ENCODE measurements at regions not wholly inside any gene's neighbourhood (a gene's known extent, or its start where the extent isn't known, plus 50 kb on each side); places are given as distances from the start of the nearest gene placed in this dataset.

- no peak for DNase-seq (ENCODE audit: low spot score)
- H3K4me3 Mint-ChIP-seq = no peak overlapping the region
Observed at GRCh38 chr17:79680318-79680695, 50.4 kb upstream of the ENPP7 start.

GRCh38 chr17:79679631-79680317, 51.0 kb upstream of the ENPP7 start:
- Mint-ChIP-seq H3K36me3 (no peaks in the 10 kb centered on the region), H3K9me3 (no peaks in the 10 kb centered on the region), H3K4me1 (ENCODE audit: low read depth in 2 of 2) (no peaks in the 10 kb centered on the region), H3K4me3 (no peak overlapping the region), H3K27ac (no peak overlapping the region), H3K27me3 (peaks cover 13% of the 10 kb centered on the region in 2 donors)
- no peak for ATAC-seq
- no peak for DNase-seq (ENCODE audit: low spot score)

More at GRCh38 chr17:79680318-79680695, 50.4 kb upstream of the ENPP7 start:
- ATAC-seq = no peak
- no peaks in the 10 kb centered on the region for H3K9me3 Mint-ChIP-seq
- H3K4me1 Mint-ChIP-seq (ENCODE audit: low read depth in 2 of 2) = no peaks in the 10 kb centered on the region
- H3K27ac Mint-ChIP-seq = no peak overlapping the region
- peaks cover 13% of the 10 kb centered on the region in 2 donors for H3K27me3 Mint-ChIP-seq
- no peaks in the 10 kb centered on the region for H3K36me3 Mint-ChIP-seq

- no peak for DNase-seq (ENCODE audit: low spot score)
- peaks cover 11 to 14% of the 10 kb centered on the region in 2 donors for H3K27me3 Mint-ChIP-seq
- H3K36me3 Mint-ChIP-seq = peaks cover 2% of the 10 kb centered on the region
- no peak overlapping the region for H3K4me3 Mint-ChIP-seq
- H3K4me1 Mint-ChIP-seq (ENCODE audit: low read depth in 2 of 2) = no peaks in the 10 kb centered on the region
- no peak for ATAC-seq
- no peak overlapping the region for H3K27ac Mint-ChIP-seq
- H3K9me3 Mint-ChIP-seq = peaks cover 1% of the 10 kb centered on the region
Observed at GRCh38 chr17:79678736-79679255, 51.9 kb upstream of the ENPP7 start.

DNA sequence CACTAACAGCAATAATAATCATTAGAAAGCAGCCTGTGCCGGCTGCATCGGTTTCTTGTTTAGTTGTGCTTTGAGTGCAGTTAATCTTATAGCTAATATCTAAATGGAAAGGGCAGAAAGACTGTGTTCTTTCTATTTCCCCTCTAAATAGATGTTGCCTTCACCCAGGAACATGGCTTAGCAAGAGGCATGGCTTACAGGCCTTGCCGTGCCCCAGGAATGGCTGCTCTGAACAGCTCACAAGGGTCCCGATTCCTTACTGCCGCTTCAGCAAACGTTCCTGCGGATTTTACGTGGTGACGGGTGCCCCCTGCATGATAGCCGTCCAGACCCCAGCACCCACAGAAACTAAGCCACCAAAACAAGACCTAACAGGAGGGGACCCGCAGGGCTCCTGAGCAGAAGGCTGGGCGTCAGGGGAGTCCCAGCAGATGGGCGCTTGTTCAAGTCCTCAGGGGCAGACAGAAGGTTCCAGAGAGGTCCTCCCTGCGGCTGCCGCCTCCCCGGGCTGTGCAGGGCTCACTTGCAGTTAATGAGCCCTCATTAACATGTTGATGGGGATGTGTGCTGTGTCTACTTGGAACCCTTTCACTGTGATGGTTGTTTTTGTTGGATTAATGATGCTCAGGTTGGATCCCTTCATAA, 52.5 kb upstream of the ENPP7 start:
- no peak overlapping the region for H3K27ac Mint-ChIP-seq
- no peaks in the 10 kb centered on the region for H3K4me1 Mint-ChIP-seq (ENCODE audit: low read depth in 2 of 2)
- H3K27me3 Mint-ChIP-seq = peaks cover 14 to 18% of the 10 kb centered on the region in 2 donors

GRCh38 chr17:79677646-79678045, 53.1 kb upstream of the ENPP7 start:
- no peak for DNase-seq (ENCODE audit: low spot score)
- H3K27me3 Mint-ChIP-seq = peaks cover 15 to 19% of the 10 kb centered on the region in 2 donors
- peaks cover 6% of the 10 kb centered on the region for H3K9me3 Mint-ChIP-seq
- H3K36me3 Mint-ChIP-seq = peaks cover 11% of the 10 kb centered on the region
- no peaks in the 10 kb centered on the region for H3K4me1 Mint-ChIP-seq (ENCODE audit: low read depth in 2 of 2)
- no peak overlapping the region for H3K4me3 Mint-ChIP-seq
- ATAC-seq = peak in 1 of 2 donors; percentile 4
- no peak overlapping the region for H3K27ac Mint-ChIP-seq

More for the DNA sequence above, 52.5 kb upstream of the ENPP7 start:
- DNase-seq (ENCODE audit: low spot score) = no peak
- no peak for ATAC-seq
- Mint-ChIP-seq H3K9me3 (peaks cover 6% of the 10 kb centered on the region), H3K4me3 (no peak overlapping the region), H3K36me3 (peaks cover 8% of the 10 kb centered on the region)

DNA sequence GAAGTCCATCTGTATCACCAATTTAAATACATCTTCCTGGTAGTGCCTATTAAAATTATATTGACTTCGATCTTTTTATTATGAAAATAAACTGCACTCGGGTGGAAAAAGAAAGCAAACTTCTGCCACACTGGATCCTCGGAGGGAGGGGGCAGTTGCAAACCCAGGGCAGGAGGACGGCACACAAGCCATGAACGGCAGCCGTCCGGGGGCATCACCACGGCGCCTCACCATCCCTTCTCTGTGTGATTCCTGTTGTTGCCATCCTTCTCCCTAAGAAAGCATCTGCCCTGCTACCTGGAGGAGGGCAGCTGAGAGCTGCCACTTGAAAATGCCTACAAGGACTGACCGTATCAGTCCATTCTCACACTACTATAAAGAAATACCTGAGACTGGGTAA, 53.9 kb upstream of the ENPP7 start:
- Mint-ChIP-seq H3K27ac (no peak overlapping the region), H3K4me1 (ENCODE audit: low read depth in 2 of 2) (no peaks in the 10 kb centered on the region), H3K27me3 (peaks cover 17 to 20% of the 10 kb centered on the region in 2 donors), H3K36me3 (peaks cover 11% of the 10 kb centered on the region), H3K9me3 (peaks cover 6% of the 10 kb centered on the region), H3K4me3 (no peak overlapping the region)
- ATAC-seq = no peak
- no peak for DNase-seq (ENCODE audit: low spot score)

GRCh38 chr17:79675413-79675725, 55.4 kb upstream of the ENPP7 start:
- Mint-ChIP-seq H3K9me3 (peaks cover 6% of the 10 kb centered on the region), H3K27me3 (peaks cover 15 to 24% of the 10 kb centered on the region in 2 donors), H3K27ac (no peak overlapping the region), H3K4me1 (ENCODE audit: low read depth in 2 of 2) (no peaks in the 10 kb centered on the region), H3K36me3 (peaks cover 11% of the 10 kb centered on the region), H3K4me3 (no peak overlapping the region)
- DNase-seq (ENCODE audit: low spot score) (no peak), ATAC-seq (no peak)

DNA sequence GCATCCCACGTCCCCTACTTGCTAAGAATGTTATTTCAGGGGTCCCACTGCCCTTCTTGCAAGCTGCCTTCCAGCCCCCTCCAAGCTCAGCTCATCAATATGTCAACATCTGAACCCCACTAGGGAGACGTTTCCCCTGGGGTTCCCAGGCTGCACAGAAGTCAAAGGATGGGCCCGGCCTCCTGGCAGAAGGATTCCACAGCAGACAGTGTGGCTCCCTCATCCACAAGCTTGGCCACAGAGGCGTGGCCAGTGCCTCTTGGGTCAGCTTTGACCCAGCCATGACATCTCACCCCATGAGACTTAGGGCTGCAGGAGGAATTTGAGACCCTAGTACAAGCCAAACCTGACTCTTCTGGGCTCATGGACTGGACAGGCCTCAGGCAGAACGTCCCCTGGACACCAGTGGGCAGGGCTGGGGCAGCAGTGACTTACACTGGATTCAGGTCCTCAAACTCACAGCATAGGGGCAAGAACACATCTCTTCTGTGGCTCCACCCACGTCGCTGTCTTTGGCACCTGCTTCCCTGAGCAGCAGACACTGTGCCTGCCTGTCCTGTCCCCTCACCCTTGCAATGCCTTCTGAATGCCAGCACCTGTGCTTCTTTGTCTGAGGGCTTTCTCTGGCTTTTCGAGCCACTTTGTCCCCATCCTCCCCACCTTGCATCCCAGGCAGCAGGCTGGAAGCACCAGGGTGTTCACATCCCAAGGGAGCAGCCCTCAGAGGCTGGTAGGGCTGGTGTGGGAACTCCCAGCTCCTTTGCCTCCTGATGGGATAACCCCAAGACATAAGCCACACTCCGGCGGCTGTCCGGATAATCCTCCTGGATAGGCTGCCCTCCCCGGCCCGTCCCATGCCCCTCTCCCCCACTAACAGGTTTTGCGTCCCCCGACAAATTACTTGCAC, 56.0 kb upstream of the ENPP7 start:
- no peaks in the 10 kb centered on the region for H3K4me1 Mint-ChIP-seq (ENCODE audit: low read depth in 2 of 2)
- peaks cover 15 to 24% of the 10 kb centered on the region in 2 donors for H3K27me3 Mint-ChIP-seq
- H3K4me3 Mint-ChIP-seq = no peak overlapping the region
- ATAC-seq (no peak), DNase-seq (ENCODE audit: low spot score) (no peak)
- H3K36me3 Mint-ChIP-seq = peaks cover 11% of the 10 kb centered on the region
- no peak overlapping the region for H3K27ac Mint-ChIP-seq
- H3K9me3 Mint-ChIP-seq = peaks cover 6% of the 10 kb centered on the region

- ATAC-seq (no peak), DNase-seq (ENCODE audit: low spot score) (no peak)
- Mint-ChIP-seq H3K27ac (no peak overlapping the region), H3K4me3 (no peak overlapping the region), H3K36me3 (peaks cover 11% of the 10 kb centered on the region), H3K9me3 (peaks cover 6% of the 10 kb centered on the region), H3K27me3 (peaks cover 15 to 28% of the 10 kb centered on the region in 2 donors), H3K4me1 (ENCODE audit: low read depth in 2 of 2) (no peaks in the 10 kb centered on the region)
Observed at GRCh38 chr17:79673517-79673916, 57.2 kb upstream of the ENPP7 start.

DNA sequence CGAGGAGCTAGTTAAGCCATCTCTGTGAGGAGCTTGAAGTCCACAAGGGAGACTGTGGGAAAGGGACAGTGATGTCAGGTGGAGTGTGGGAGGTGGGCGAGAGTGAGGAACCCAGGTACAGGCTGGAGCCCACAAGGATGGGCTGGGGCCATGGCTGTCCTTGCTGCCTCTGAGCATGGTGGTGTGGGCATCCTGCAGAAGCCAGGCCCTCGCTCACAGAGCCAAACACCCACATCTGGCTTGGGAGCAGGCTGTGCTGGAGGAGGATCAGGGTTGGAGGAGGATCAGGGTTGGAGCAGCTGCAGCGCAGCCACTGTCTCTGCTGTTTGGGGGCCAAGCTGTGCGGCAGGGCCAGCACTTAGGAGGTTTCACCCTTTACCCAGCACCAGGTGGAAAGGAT, 58.2 kb upstream of the ENPP7 start:
- Mint-ChIP-seq H3K9me3 (peaks cover 6% of the 10 kb centered on the region), H3K4me3 (no peak overlapping the region), H3K27me3 (peaks cover 22 to 33% of the 10 kb centered on the region in 2 donors), H3K4me1 (ENCODE audit: low read depth in 2 of 2) (no peaks in the 10 kb centered on the region), H3K27ac (no peak overlapping the region), H3K36me3 (peaks cover 11% of the 10 kb centered on the region)
- ATAC-seq (no peak), DNase-seq (ENCODE audit: low spot score) (no peak)

DNA sequence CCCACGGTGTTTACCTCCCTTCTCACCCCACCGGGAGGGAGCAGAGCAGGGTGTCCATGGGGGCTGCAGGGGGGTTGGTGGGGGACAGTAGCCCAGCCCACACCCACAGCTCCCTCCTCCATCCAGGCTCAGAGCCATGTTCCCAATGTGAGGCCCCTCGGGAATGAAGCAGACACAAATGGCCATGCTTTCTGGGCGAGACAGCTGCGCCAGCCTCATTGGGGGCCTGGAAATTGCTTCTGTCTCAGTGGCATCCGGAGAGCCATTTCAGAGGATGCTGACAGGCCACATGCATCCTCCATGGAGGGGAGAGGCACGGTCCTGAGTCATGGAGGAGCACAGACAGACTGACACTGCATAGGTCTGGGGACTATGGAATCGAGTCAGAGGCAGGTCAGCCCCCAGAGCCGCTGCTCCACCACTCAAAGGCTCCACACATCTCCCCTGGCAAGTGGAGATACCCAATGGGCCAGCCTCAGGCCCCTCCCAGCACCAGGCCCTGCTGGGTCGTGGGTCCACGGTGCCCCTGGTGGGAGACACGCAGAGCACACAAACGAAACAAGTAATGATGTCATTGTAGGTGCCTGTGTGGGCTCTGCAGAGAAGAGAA, 59.6 kb upstream of the ENPP7 start:
- Mint-ChIP-seq H3K4me1 (ENCODE audit: low read depth in 2 of 2) (no peaks in the 10 kb centered on the region), H3K27ac (no peak overlapping the region), H3K9me3 (peaks cover 6% of the 10 kb centered on the region), H3K27me3 (peaks cover 31 to 34% of the 10 kb centered on the region in 2 donors), H3K36me3 (peaks cover 11% of the 10 kb centered on the region), H3K4me3 (no peak overlapping the region)
- DNase-seq (ENCODE audit: low spot score) (no peak), ATAC-seq (no peak)

DNA sequence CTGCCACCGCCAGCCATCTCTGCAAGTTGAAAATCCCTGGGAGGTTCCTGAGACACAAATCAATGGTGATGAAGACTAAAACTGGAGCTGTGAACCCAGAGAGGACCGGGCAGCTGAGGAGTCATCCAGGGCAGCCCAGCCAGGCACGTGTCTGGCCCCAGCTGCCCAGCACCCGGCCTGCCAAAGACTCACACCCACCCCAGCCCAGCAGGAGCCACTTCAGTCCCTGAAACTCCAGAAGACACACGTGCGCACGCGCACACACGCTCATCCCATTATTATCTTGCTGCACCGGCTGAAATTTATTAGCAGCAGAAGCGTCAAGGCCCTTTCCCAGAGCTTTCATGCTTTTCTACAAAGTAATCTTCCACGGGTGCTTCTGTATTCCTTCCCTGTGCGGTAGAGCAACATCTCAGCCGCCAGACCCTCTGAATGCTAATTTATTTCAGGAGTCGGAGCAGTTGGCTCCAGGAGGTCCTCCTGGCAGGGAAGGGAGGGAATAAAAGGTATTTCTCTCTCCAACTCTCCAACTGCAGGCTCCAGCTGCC, 59.8 kb upstream of the RBFOX3 start:
- H3K9me3 Mint-ChIP-seq = peaks cover 6% of the 10 kb centered on the region
- H3K4me3 Mint-ChIP-seq = no peak overlapping the region
- DNase-seq (ENCODE audit: low spot score) (no peak), ATAC-seq (no peak)
- peaks cover 11% of the 10 kb centered on the region for H3K36me3 Mint-ChIP-seq
- H3K27me3 Mint-ChIP-seq = peaks cover 31 to 34% of the 10 kb centered on the region in 2 donors
- no peak overlapping the region for H3K27ac Mint-ChIP-seq
- H3K4me1 Mint-ChIP-seq (ENCODE audit: low read depth in 2 of 2) = no peaks in the 10 kb centered on the region

DNA sequence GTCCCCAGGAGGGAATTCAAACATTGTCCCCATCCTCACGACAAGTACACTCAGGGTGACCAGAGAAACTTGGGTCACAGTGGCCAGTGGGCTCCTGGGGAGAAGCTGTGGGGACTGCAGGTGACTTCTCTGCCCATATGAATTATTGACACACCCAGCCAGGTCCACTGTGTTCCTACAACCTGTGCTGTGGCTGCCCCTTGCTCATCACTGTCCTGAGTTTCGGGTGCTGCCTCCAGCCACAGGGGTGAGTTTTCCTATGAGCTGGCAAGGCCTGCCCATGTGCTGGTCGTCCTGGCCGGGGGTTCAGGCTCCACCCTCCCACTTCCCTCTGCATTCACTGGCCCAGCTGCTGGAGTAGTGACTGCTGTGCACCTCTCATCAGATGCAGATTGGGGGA, 59.0 kb upstream of the RBFOX3 start:
- no peak overlapping the region for H3K27ac Mint-ChIP-seq
- H3K36me3 Mint-ChIP-seq = peaks cover 11% of the 10 kb centered on the region
- no peak overlapping the region for H3K4me3 Mint-ChIP-seq
- peaks cover 0 to 3% of the 10 kb centered on the region in 2 donors for H3K4me1 Mint-ChIP-seq (ENCODE audit: low read depth in 2 of 2)
- DNase-seq (ENCODE audit: low spot score) = no peak
- ATAC-seq = no peak
- H3K9me3 Mint-ChIP-seq = peaks cover 6% of the 10 kb centered on the region
- peaks cover 35 to 40% of the 10 kb centered on the region in 2 donors for H3K27me3 Mint-ChIP-seq

Measured in natural killer cell treated with Interleukin-12 subunit alpha and Interleukin-12 subunit beta and Interleukin-15 and Interleukin-18, amount 100 ng/mL, for 72 hours (primary cell).